ENCODE measurements at regions not wholly inside any gene's neighbourhood (a gene's known extent, or its start where the extent isn't known, plus 50 kb on each side); places are given as distances from the start of the nearest gene placed in this dataset.

DNA sequence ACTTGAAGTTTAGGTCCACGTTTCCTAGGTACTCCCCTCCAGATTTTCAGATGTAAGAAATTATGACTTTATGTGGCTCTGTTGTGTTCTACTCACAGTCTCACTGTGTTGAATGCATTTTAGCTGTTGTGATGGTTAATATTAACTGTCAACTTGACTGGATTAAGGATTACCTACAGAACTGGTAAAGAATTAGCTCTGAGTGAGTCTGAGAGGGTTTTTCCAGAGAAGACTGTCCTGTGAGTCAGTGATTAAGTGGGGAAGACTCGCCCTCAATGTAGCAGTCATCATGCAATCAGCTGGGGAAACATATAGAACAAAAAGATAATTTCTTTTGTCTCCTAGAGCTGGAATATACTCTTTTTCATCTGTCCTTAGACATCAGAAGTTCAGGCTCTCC is 493.4 kb downstream of the ACTRT1 start:
- intact Hi-C loops (cut with micrococcal nuclease; ENCODE audit: unreplicated experiment), result no loop called here
- no TSS peak for BruUV-seq (replicated peaks)

More for the DNA sequence above, 493.4 kb downstream of the ACTRT1 start:
- Histone ChIP-seq H3K27ac (ENCODE audit: control insufficient read depth, insufficient read depth) (no peak overlapping the region), H3K4me3 (no peak overlapping the region), H3K9me3 (replicated peaks; ENCODE audit: control insufficient read depth, insufficient read depth, low read length) (no peaks in the 10 kb centered on the region), H3K79me2 (ENCODE audit: control insufficient read depth, insufficient read depth, low read length) (no peaks in the 10 kb centered on the region), H3K9ac (ENCODE audit: control insufficient read depth, insufficient read depth, low read length) (no peak overlapping the region), H4K20me1 (ENCODE audit: control insufficient read depth, insufficient read depth) (no peaks in the 10 kb centered on the region), H3K36me3 (ENCODE audit: control insufficient read depth in 2 of 2, insufficient read depth in 2 of 2, low read length in 1 of 2) (no peaks in the 10 kb centered on the region), H3K27me3 (replicated peaks in 1 of 2; ENCODE audit: control insufficient read depth in 2 of 2, insufficient read depth in 2 of 2, low read length in 1 of 2) (no peaks in the 10 kb centered on the region), H2AFZ (ENCODE audit: control insufficient read depth, low read depth, low read length) (no peak overlapping the region), H3K4me1 (ENCODE audit: control insufficient read depth, insufficient read depth, low read length) (no peaks in the 10 kb centered on the region), H3K4me2 (ENCODE audit: control insufficient read depth, insufficient read depth) (no peak overlapping the region)
- 0% methylated on average over 2 of the region's 2 CpGs for WGBS (ENCODE audit: insufficient coverage, insufficient replicate concordance, low lambda C conversion rate, missing lambda C conversion rate)
- no peak for TF ChIP-seq NR2C1 (IDR thresholded peaks at IDR 0.05)
- TF ChIP-seq, protein P1, sequence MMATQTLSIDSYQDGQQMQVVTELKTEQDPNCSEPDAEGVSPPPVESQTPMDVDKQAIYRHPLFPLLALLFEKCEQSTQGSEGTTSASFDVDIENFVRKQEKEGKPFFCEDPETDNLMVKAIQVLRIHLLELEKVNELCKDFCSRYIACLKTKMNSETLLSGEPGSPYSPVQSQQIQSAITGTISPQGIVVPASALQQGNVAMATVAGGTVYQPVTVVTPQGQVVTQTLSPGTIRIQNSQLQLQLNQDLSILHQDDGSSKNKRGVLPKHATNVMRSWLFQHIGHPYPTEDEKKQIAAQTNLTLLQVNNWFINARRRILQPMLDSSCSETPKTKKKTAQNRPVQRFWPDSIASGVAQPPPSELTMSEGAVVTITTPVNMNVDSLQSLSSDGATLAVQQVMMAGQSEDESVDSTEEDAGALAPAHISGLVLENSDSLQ (IDR thresholded peaks at IDR 0.05), result no peak
- TF ChIP-seq NRF1 (conservative IDR thresholded peaks at IDR 0.05; ENCODE audit: low read depth, low read length), result no peak
- TF ChIP-seq, protein P2, sequence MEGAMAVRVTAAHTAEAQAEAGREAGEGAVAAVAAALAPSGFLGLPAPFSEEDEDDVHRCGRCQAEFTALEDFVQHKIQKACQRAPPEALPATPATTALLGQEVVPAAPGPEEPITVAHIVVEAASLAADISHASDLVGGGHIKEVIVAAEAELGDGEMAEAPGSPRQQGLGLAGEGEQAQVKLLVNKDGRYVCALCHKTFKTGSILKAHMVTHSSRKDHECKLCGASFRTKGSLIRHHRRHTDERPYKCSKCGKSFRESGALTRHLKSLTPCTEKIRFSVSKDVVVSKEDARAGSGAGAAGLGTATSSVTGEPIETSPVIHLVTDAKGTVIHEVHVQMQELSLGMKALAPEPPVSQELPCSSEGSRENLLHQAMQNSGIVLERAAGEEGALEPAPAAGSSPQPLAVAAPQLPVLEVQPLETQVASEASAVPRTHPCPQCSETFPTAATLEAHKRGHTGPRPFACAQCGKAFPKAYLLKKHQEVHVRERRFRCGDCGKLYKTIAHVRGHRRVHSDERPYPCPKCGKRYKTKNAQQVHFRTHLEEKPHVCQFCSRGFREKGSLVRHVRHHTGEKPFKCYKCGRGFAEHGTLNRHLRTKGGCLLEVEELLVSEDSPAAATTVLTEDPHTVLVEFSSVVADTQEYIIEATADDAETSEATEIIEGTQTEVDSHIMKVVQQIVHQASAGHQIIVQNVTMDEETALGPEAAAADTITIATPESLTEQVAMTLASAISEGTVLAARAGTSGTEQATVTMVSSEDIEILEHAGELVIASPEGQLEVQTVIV (IDR thresholded peaks at IDR 0.05; ENCODE audit: borderline replicate concordance, partially characterized antibody), result no peak
- TF ChIP-seq POU2F2 (IDR thresholded peaks at IDR 0.05; ENCODE audit: borderline replicate concordance, low read depth, low read length), result no peak
- FAIRE-seq (no peak), ATAC-seq (no peak), DNase-seq (ENCODE audit: low read depth, low spot score) (no peak)
- RAD21 ChIA-PET (ENCODE audit: unreplicated experiment), result no interaction called here
- in situ Hi-C loops (cut with MboI), result no loop called here
- SMC1A ChIA-PET (ENCODE audit: uncharacterized antibody, unreplicated experiment), result no interaction called here
- POLR2A ChIA-PET, result no interaction called here
- CTCF ChIA-PET, result no interaction called here

Measured in GM12878 (cell line).